ENCODE measurements at regions not wholly inside any gene's neighbourhood (a gene's known extent, or its start where the extent isn't known, plus 50 kb on each side); places are given as distances from the start of the nearest gene placed in this dataset.
"Not testable (repeated sequence)": the region's sequence is repeated elsewhere in the genome, so short reads cannot be mapped to it uniquely, and the experiment has no call there.

DNA sequence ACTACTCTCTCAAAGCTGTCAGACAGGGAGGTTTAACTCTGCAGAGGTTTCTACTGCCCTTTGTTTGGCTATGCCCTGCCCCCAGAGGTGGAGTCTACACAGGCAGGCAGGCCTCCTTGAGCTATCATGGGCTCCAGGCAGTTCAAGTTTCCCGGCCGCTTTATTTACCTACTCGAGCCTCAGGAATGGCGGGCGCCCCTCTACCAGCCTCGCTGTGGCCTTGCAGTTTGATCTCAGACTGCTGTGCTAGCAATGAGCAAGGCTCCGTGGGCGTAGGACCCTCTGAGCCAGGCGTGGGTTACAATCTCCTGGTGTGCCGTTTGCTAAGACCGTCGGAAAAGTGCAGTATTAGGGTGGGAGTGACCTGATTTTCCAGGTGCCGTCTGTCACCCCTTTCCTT, 124.3 kb downstream of the PTCHD1 start:
- H3K4me3 ChIP-seq (replicated peaks in 1 of 4; ENCODE audit: control extremely low read depth in 1 of 4, insufficient read depth in 1 of 4, low read depth in 3 of 4, low read length in 4 of 4); H3K27me3 ChIP-seq (ENCODE audit: control insufficient read depth, insufficient read depth, low read length); H3K27ac ChIP-seq (ENCODE audit: insufficient read depth, low read length); H2AFZ ChIP-seq (ENCODE audit: low read length); H3K9ac ChIP-seq (ENCODE audit: insufficient read depth, low read length); DNase-seq (ENCODE audit: low read depth in 2 of 2); H3K9me3 ChIP-seq (ENCODE audit: control insufficient read depth, insufficient read depth, low read depth, low read length); H4K20me1 ChIP-seq (ENCODE audit: control insufficient read depth, extremely low read depth, insufficient read depth, low read length); H3K4me1 ChIP-seq (ENCODE audit: control insufficient read depth, extremely low read depth, insufficient read depth, low read length); H3K79me2 ChIP-seq (ENCODE audit: control insufficient read depth, insufficient read depth, low read length); H3K36me3 ChIP-seq (ENCODE audit: control insufficient read depth, insufficient read depth, low read length); H3K4me2 ChIP-seq (ENCODE audit: extremely low read depth, insufficient read depth, low read length): not testable (repeated sequence)

DNA sequence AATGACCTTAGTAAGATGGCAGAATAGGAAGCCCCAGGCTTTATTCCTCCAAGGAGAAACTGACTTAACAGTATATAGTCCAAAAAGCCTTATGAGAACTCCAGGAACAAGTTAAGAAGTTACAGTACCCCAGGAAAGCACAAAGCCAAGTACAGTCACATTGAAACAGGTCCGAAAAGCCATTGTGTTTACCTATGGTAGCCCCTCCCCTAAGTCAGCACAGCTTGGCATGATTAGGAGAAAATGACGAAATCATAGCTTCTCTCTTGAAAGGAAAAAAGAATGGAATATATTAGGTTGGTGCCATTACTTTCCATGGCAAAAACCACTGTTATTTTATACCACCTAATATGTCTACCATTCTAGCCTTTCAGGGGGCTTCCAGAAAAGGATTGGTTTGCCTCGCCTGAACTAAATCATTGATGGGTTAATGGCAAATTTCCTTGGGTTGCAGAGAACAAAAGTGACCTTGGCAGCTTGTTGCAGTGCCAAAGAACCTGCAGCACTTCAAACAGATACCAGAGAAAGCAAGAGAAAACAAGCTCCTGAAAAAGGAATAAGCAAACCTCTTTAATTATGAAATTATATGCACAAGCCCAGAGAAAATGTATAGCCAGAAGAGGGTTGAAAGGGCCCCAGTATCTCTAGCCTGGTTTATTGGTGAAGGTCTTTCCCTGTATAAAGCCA, 130.6 kb downstream of the PTCHD1 start:
- Histone ChIP-seq H3K36me3 (ENCODE audit: control insufficient read depth, insufficient read depth, low read length) (no peaks in the 10 kb centered on the region), H2AFZ (ENCODE audit: low read length) (no peak overlapping the region), H3K4me1 (ENCODE audit: control insufficient read depth, extremely low read depth, insufficient read depth, low read length) (no peaks in the 10 kb centered on the region), H3K27me3 (ENCODE audit: control insufficient read depth, insufficient read depth, low read length) (no peaks in the 10 kb centered on the region), H4K20me1 (ENCODE audit: control insufficient read depth, extremely low read depth, insufficient read depth, low read length) (no peaks in the 10 kb centered on the region), H3K9ac (ENCODE audit: insufficient read depth, low read length) (no peak overlapping the region), H3K4me2 (ENCODE audit: extremely low read depth, insufficient read depth, low read length) (no peak overlapping the region), H3K27ac (ENCODE audit: insufficient read depth, low read length) (no peak overlapping the region), H3K4me3 (replicated peaks in 1 of 4; ENCODE audit: control extremely low read depth in 1 of 4, insufficient read depth in 1 of 4, low read depth in 3 of 4, low read length in 4 of 4) (no peak overlapping the region), H3K79me2 (ENCODE audit: control insufficient read depth, insufficient read depth, low read length) (no peaks in the 10 kb centered on the region), H3K9me3 (ENCODE audit: control insufficient read depth, insufficient read depth, low read depth, low read length) (no peaks in the 10 kb centered on the region)
- no peak for DNase-seq (ENCODE audit: low read depth in 2 of 2)
- TF ChIP-seq EZH2 (IDR thresholded peaks at IDR 0.05; ENCODE audit: low read length, missing control alignments): no peak

DNA sequence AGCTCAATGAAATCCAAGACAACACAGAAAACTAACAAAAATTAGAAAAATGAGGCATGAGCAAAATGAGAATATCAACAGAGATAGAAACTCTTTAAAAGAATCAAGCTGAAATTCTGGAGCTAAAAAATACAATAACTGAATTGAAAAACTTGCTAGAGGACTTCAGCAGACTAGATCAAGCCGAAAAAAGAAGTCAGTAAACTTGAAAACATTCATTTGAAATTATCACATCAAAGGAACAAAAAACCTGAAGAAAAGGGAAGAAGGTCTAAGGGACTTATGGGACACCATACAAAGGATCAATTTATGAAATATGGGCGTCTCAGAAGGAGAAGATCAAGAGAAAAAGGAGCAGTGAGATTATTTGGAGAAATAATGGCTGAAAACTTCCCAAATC, 131.3 kb downstream of the PTCHD1 start:
- Histone ChIP-seq H3K4me3 (replicated peaks in 1 of 4; ENCODE audit: control extremely low read depth in 1 of 4, insufficient read depth in 1 of 4, low read depth in 3 of 4, low read length in 4 of 4) (no peak overlapping the region), H3K4me1 (ENCODE audit: control insufficient read depth, extremely low read depth, insufficient read depth, low read length) (no peaks in the 10 kb centered on the region), H3K4me2 (ENCODE audit: extremely low read depth, insufficient read depth, low read length) (no peak overlapping the region), H2AFZ (ENCODE audit: low read length) (no peak overlapping the region), H3K36me3 (ENCODE audit: control insufficient read depth, insufficient read depth, low read length) (no peaks in the 10 kb centered on the region), H3K27me3 (ENCODE audit: control insufficient read depth, insufficient read depth, low read length) (no peaks in the 10 kb centered on the region), H4K20me1 (ENCODE audit: control insufficient read depth, extremely low read depth, insufficient read depth, low read length) (no peaks in the 10 kb centered on the region), H3K9ac (ENCODE audit: insufficient read depth, low read length) (no peak overlapping the region), H3K27ac (ENCODE audit: insufficient read depth, low read length) (no peak overlapping the region), H3K9me3 (ENCODE audit: control insufficient read depth, insufficient read depth, low read depth, low read length) (no peaks in the 10 kb centered on the region), H3K79me2 (ENCODE audit: control insufficient read depth, insufficient read depth, low read length) (no peaks in the 10 kb centered on the region)
- DNase-seq (ENCODE audit: low read depth in 2 of 2): no peak
- TF ChIP-seq, protein P1, sequence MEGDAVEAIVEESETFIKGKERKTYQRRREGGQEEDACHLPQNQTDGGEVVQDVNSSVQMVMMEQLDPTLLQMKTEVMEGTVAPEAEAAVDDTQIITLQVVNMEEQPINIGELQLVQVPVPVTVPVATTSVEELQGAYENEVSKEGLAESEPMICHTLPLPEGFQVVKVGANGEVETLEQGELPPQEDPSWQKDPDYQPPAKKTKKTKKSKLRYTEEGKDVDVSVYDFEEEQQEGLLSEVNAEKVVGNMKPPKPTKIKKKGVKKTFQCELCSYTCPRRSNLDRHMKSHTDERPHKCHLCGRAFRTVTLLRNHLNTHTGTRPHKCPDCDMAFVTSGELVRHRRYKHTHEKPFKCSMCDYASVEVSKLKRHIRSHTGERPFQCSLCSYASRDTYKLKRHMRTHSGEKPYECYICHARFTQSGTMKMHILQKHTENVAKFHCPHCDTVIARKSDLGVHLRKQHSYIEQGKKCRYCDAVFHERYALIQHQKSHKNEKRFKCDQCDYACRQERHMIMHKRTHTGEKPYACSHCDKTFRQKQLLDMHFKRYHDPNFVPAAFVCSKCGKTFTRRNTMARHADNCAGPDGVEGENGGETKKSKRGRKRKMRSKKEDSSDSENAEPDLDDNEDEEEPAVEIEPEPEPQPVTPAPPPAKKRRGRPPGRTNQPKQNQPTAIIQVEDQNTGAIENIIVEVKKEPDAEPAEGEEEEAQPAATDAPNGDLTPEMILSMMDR (conservative IDR thresholded peaks at IDR 0.05 in 1 of 2, IDR thresholded peaks at IDR 0.05 in 1 of 2; ENCODE audit: low read depth in 1 of 2, low read length in 2 of 2): no peak
- TF ChIP-seq EZH2 (IDR thresholded peaks at IDR 0.05; ENCODE audit: low read length, missing control alignments): no peak

DNA sequence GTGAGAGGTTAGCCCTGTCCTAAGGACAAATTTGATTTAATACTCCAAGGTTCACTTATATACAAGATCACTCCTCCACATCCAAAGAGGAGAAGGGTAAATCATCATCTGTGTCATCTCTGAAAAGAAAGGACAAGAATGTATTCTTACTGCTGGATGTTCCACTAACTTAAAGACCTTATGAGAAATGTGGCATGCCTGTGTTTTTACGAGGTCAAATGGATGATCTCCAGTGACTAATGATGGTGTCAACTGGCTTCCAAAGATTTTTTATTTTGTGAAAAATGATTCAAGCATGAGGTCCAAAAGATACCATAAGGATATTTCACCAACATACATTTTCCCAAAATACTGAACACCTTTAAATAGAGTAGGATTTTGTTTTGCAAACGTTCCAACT, 143.4 kb downstream of the PTCHD1 start:
- no peak overlapping the region for H3K4me3 ChIP-seq (replicated peaks in 1 of 4; ENCODE audit: control extremely low read depth in 1 of 4, insufficient read depth in 1 of 4, low read depth in 3 of 4, low read length in 4 of 4)
- H2AFZ ChIP-seq (ENCODE audit: low read length): no peak overlapping the region
- H3K9me3 ChIP-seq (ENCODE audit: control insufficient read depth, insufficient read depth, low read depth, low read length): no peaks in the 10 kb centered on the region
- no peaks in the 10 kb centered on the region for H3K27me3 ChIP-seq (ENCODE audit: control insufficient read depth, insufficient read depth, low read length)
- H3K4me1 ChIP-seq (ENCODE audit: control insufficient read depth, extremely low read depth, insufficient read depth, low read length): no peaks in the 10 kb centered on the region
- H3K27ac ChIP-seq (ENCODE audit: insufficient read depth, low read length): no peak overlapping the region
- H3K36me3 ChIP-seq (ENCODE audit: control insufficient read depth, insufficient read depth, low read length): no peaks in the 10 kb centered on the region
- TF ChIP-seq, protein P1 (conservative IDR thresholded peaks at IDR 0.05 in 1 of 2, IDR thresholded peaks at IDR 0.05 in 1 of 2; ENCODE audit: low read depth in 1 of 2, low read length in 2 of 2): no peak
- TF ChIP-seq EZH2 (IDR thresholded peaks at IDR 0.05; ENCODE audit: low read length, missing control alignments): no peak
- H4K20me1 ChIP-seq (ENCODE audit: control insufficient read depth, extremely low read depth, insufficient read depth, low read length): no peaks in the 10 kb centered on the region
- no peak overlapping the region for H3K9ac ChIP-seq (ENCODE audit: insufficient read depth, low read length)
- no peaks in the 10 kb centered on the region for H3K79me2 ChIP-seq (ENCODE audit: control insufficient read depth, insufficient read depth, low read length)
- peak in 1 of 2 donors; percentile 13 for DNase-seq (ENCODE audit: low read depth in 2 of 2)
- H3K4me2 ChIP-seq (ENCODE audit: extremely low read depth, insufficient read depth, low read length): no peak overlapping the region

Data from fibroblast of lung (primary cell).